GM21619 (cell line): ENCODE measurements at regions not wholly inside any gene's neighbourhood (a gene's known extent, or its start where the extent isn't known, plus 50 kb on each side); places are given as distances from the start of the nearest gene placed in this dataset.

Experiments
- ATAC-seq: cut with Tn5 transposase; IDR thresholded peaks from one replicate; pipeline ENCODE4 v1.9.1; 2021; ENCODE audit not compliant: unreplicated experiment

- no peak for ATAC-seq
Measured at GRCh38 chr15:31954374-31955172, 75.7 kb upstream of the CHRNA7 start.

- ATAC-seq: no peak
Measured at GRCh38 chr15:31955734-31956133, 74.6 kb upstream of the CHRNA7 start.

GRCh38 chr15:31957581-31957980 lies 72.7 kb upstream of the CHRNA7 start:
- ATAC-seq: no peak

GRCh38 chr15:31964586-31965307 lies 65.6 kb upstream of the CHRNA7 start:
- ATAC-seq: no peak

- no peak for ATAC-seq
Measured at GRCh38 chr15:31970007-31970406, 60.3 kb upstream of the CHRNA7 start.

- ATAC-seq: no peak
Measured at GRCh38 chr15:31973197-31973596, 57.1 kb upstream of the CHRNA7 start.

- ATAC-seq: no peak
Measured at GRCh38 chr15:31974154-31974794, 56.0 kb upstream of the CHRNA7 start.

GRCh38 chr15:31974855-31975829 lies 55.2 kb upstream of the CHRNA7 start:
- no peak for ATAC-seq

GRCh38 chr15:31975830-31976229 lies 54.5 kb upstream of the CHRNA7 start:
- ATAC-seq: no peak

GRCh38 chr15:31977138-31977537 lies 53.2 kb upstream of the CHRNA7 start:
- ATAC-seq: no peak

- no peak for ATAC-seq
Measured at GRCh38 chr15:31977812-31978661, 52.3 kb upstream of the CHRNA7 start.
